ENCODE measurements at regions not wholly inside any gene's neighbourhood (a gene's known extent, or its start where the extent isn't known, plus 50 kb on each side); places are given as distances from the start of the nearest gene placed in this dataset.

- H3K36me3 Mint-ChIP-seq (ENCODE audit: low read depth): no peaks in the 10 kb centered on the region
- no peak overlapping the region for H3K27ac Mint-ChIP-seq
- no peak overlapping the region for H3K4me3 Mint-ChIP-seq
- H3K27me3 Mint-ChIP-seq (ENCODE audit: low read depth): no peaks in the 10 kb centered on the region
- H3K4me1 Mint-ChIP-seq: no peaks in the 10 kb centered on the region
- no peaks in the 10 kb centered on the region for H3K9me3 Mint-ChIP-seq
- TF ChIP-seq CTCF (IDR thresholded peaks at IDR 0.05; ENCODE audit: unreplicated experiment in 3 of 3): no peak
Observed at GRCh38 chr12:90621927-90622326, 333.0 kb downstream of the CCER1 start.

- Mint-ChIP-seq H3K36me3 (ENCODE audit: low read depth) (no peaks in the 10 kb centered on the region), H3K27ac (no peak overlapping the region)
Observed at GRCh38 chr12:90619943-90620342, 335.0 kb downstream of the CCER1 start.

GRCh38 chr12:90618586-90618985 lies 336.4 kb downstream of the CCER1 start:
- no peaks in the 10 kb centered on the region for H3K4me1 Mint-ChIP-seq
- no peaks in the 10 kb centered on the region for H3K36me3 Mint-ChIP-seq (ENCODE audit: low read depth)
- no peak overlapping the region for H3K4me3 Mint-ChIP-seq
- H3K27ac Mint-ChIP-seq: no peak overlapping the region
- no peaks in the 10 kb centered on the region for H3K27me3 Mint-ChIP-seq (ENCODE audit: low read depth)
- no peaks in the 10 kb centered on the region for H3K9me3 Mint-ChIP-seq
- TF ChIP-seq CTCF (IDR thresholded peaks at IDR 0.05; ENCODE audit: unreplicated experiment in 3 of 3): no peak

More at GRCh38 chr12:90619943-90620342, 335.0 kb downstream of the CCER1 start:
- TF ChIP-seq CTCF (IDR thresholded peaks at IDR 0.05; ENCODE audit: unreplicated experiment in 3 of 3): no peak
- Mint-ChIP-seq H3K9me3 (no peaks in the 10 kb centered on the region), H3K4me1 (no peaks in the 10 kb centered on the region), H3K27me3 (ENCODE audit: low read depth) (no peaks in the 10 kb centered on the region), H3K4me3 (no peak overlapping the region)

- H3K36me3 Mint-ChIP-seq (ENCODE audit: low read depth): no peaks in the 10 kb centered on the region
- TF ChIP-seq CTCF (IDR thresholded peaks at IDR 0.05; ENCODE audit: unreplicated experiment in 3 of 3): no peak
Observed at GRCh38 chr12:90611891-90612290, 343.1 kb downstream of the CCER1 start.

GRCh38 chr12:90611048-90611447 lies 343.9 kb downstream of the CCER1 start:
- Mint-ChIP-seq H3K9me3 (no peaks in the 10 kb centered on the region), H3K36me3 (ENCODE audit: low read depth) (no peaks in the 10 kb centered on the region)

More at GRCh38 chr12:90611891-90612290, 343.1 kb downstream of the CCER1 start:
- Mint-ChIP-seq H3K27ac (no peak overlapping the region), H3K4me1 (no peaks in the 10 kb centered on the region), H3K27me3 (ENCODE audit: low read depth) (no peaks in the 10 kb centered on the region), H3K4me3 (no peak overlapping the region), H3K9me3 (no peaks in the 10 kb centered on the region)

More at GRCh38 chr12:90611048-90611447, 343.9 kb downstream of the CCER1 start:
- no peaks in the 10 kb centered on the region for H3K4me1 Mint-ChIP-seq
- no peak overlapping the region for H3K4me3 Mint-ChIP-seq
- no peak overlapping the region for H3K27ac Mint-ChIP-seq
- TF ChIP-seq CTCF (IDR thresholded peaks at IDR 0.05; ENCODE audit: unreplicated experiment in 3 of 3): no peak
- H3K27me3 Mint-ChIP-seq (ENCODE audit: low read depth): no peaks in the 10 kb centered on the region

Measured in nephron (organoid).